ENCODE measurements at regions not wholly inside any gene's neighbourhood (a gene's known extent, or its start where the extent isn't known, plus 50 kb on each side); places are given as distances from the start of the nearest gene placed in this dataset.
"Not testable (repeated sequence)": the region's sequence is repeated elsewhere in the genome, so short reads cannot be mapped to it uniquely, and the experiment has no call there.

DNA sequence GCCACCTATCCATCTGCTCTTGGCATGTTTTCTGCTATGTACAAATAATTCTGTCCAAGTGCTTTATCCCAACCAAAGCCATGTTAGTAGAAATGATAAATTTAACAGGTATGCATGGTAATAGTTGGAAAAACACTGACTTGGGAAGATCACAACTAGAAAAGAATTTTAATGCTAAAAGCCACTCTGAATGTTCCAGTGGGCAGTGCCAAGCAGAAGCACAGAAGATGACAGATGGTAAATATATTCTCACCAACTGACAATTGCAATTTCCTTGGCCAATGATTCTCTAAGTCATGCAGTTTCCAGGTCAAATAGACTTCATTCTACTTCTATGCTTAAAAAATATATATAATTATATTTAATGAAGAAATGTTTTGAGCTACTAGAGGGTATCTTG, 83.6 kb upstream of the SEMA3C start:
- no peak for DNase-seq (ENCODE audit: low read depth in 2 of 2)

DNA sequence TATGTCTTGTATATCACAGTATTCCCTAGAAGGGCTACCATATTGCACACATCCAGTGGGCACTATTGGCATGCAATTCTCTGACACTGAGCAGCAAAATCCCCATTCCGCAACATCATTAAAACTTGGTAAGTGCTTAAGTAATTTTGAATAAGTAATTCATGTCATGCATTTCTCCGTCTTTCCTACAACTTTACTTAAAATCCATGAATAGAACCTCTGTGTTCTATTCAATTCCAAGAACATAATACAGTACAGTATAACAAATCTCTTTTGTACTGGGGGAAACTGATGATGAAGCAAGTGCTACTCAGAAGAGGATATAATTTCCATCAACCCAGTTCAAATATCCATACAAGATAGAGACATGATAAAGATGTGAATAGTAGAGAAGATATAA, 80.9 kb upstream of the SEMA3C start:
- DNase-seq (ENCODE audit: low read depth in 2 of 2): no peak

DNA sequence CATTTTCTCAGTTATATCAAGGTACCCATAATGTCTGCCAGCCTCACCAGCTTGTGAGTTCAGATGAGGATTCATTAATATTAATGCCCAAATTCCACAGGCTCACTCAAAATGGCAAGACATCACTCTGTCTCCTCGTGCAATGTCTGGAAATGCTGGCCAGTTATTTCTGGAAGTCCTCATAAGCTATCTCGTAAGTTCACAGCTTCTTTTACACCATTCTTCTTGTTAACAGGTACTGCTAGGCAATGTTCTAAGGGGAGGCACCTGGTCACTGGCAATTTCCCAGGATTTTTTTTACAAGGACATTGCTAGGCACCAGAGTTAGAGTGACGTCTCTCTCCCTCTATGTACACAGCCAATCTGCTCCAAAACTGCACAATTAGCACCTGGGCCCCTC, 80.2 kb upstream of the SEMA3C start:
- no peak for DNase-seq (ENCODE audit: low read depth in 2 of 2)

DNA sequence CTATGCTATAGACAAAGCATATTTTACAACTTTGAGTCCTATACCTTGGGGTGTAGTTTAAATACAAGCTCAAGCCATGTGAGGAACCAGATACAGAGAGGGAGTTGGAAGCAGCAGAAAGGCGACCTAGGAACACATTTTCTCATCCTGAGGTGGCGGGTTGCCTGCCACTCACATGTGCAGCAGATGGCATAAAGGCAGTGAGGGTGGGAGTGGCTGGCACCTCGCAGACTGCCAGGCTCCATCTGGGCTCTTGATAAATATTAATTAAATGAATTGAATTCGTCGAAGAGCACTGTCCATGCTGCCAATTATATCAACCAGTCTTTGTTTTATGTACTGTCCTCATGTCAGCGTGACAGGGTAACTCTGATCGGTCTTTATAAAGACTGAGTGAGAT, 79.0 kb upstream of the SEMA3C start:
- no peak for DNase-seq (ENCODE audit: low read depth in 2 of 2)

- DNase-seq (ENCODE audit: low read depth in 2 of 2): not testable (repeated sequence)
These were observed 77.4 kb upstream of the SEMA3C start for GRCh38 chr7:80996236-80996635.

DNA sequence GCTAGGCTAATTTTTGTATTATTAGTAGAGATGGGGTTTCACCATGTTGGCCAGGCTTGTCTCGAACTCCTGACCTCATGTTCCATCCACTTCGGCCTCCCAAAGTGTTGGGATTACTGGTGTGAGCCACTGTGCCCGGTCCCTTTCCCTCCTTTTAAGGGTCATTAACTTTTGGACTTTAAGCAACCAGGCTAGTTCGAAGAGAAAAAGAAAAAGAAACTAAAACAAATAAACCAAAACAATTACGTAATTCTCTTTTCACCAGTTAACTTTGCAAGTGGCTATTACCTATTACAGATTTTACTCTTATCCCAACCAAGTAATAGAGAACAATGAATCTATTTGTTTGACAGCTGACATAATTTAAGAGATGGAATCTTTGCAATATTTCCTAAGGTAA, 72.8 kb upstream of the SEMA3C start:
- no peak for DNase-seq (ENCODE audit: low read depth in 2 of 2)

- DNase-seq (ENCODE audit: low read depth in 2 of 2): no peak
These were observed 65.8 kb upstream of the SEMA3C start for GRCh38 chr7:80984619-80985018.

GRCh38 chr7:80981405-80981804, 62.6 kb upstream of the SEMA3C start:
- no peak for DNase-seq (ENCODE audit: low read depth in 2 of 2)

DNA sequence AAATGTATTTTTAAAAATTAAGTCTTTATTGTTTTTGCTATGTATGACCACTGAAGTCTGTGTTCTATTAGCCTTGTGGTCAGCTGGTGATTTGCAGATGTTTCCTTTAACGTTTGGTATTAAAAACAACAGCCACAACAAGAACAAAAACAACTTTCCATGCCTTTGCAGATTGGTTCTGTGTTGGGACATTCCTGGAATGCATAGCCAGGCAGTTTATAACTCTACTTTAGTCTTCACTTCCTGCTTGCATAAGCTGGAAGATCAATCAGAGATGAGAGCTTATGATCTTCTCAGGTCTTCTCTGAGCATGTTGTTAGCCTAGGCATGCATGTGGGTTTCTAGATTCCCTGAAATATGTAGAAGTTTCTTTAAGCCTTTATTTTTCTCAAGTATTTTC, 58.9 kb upstream of the SEMA3C start:
- no peak for DNase-seq (ENCODE audit: low read depth in 2 of 2)

DNA sequence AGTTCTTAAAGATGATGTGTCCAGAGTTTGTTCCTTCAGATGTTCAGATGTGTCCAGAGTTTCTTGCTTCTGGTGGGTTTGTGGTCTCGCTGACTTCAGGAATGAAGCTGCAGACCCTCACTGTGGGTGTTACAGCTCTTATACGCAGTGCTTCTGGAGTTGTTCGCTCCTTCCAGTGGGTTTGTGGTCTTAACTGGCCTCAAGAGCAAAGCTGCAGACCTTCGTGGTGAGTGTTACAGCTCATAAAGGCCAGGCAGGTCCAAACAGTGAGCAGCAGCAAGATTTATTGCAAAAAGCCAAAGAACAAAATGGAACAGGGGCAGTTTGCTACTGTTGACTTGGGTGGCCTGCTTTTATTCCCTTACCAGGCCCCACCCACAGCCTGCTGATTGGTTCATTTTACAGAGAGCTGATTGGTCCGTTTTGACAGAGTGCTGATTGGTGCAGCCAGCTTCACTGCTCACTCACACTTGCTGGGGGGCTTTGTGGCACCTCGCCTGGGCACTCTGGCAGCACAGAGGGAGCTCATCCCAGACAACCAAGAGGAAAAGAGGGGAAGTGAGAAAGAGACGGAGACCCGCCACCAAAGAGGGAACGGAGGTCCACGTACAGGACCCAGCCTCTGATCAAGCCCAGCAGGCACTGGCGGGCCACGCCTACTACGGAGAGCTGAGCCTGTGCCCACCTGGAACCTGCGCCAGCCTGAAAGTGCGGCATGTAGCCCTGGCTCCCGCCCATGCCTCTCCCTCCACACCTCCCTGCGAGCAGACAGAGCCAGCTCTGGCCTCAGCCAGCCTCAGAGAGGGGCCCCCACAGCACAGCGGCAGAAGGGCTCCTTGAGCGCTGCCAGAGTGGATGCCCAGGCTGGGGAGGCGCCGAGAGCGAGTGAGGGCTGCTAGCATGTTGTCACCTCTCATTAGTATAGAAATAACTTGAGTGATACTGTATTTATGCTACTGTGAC, 55.8 kb upstream of the SEMA3C start:
- DNase-seq (ENCODE audit: low read depth in 2 of 2): no peak

GRCh38 chr7:80971225-80971624, 52.4 kb upstream of the SEMA3C start:
- DNase-seq (ENCODE audit: low read depth in 2 of 2): no peak
